ENCODE measurements at regions not wholly inside any gene's neighbourhood (a gene's known extent, or its start where the extent isn't known, plus 50 kb on each side); places are given as distances from the start of the nearest gene placed in this dataset.

DNA sequence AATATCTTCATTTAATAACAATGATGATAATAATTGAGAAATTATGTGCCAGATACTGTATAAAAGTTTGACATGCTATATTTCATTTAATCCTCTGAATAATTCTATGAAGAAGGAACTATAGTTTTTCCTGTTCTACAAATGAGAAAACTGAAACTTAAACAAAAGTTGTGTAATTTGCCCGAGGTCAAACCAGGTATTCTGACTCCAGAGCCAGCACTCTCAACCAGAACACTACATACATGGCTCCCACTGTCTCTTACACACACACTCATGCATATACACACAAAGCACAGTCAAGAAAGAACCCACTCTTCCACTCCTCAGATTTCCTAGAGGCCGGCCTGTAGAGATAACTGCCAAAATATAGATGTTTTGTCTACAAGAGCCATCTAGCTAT lies 374.0 kb upstream of the EMCN start:
- no peak for TF ChIP-seq EZH2 (IDR thresholded peaks at IDR 0.05; ENCODE audit: borderline replicate concordance, low read depth, low read length, severe bottlenecking)
- TF ChIP-seq, protein P1, sequence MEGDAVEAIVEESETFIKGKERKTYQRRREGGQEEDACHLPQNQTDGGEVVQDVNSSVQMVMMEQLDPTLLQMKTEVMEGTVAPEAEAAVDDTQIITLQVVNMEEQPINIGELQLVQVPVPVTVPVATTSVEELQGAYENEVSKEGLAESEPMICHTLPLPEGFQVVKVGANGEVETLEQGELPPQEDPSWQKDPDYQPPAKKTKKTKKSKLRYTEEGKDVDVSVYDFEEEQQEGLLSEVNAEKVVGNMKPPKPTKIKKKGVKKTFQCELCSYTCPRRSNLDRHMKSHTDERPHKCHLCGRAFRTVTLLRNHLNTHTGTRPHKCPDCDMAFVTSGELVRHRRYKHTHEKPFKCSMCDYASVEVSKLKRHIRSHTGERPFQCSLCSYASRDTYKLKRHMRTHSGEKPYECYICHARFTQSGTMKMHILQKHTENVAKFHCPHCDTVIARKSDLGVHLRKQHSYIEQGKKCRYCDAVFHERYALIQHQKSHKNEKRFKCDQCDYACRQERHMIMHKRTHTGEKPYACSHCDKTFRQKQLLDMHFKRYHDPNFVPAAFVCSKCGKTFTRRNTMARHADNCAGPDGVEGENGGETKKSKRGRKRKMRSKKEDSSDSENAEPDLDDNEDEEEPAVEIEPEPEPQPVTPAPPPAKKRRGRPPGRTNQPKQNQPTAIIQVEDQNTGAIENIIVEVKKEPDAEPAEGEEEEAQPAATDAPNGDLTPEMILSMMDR (IDR thresholded peaks at IDR 0.05; ENCODE audit: borderline replicate concordance, extremely low read depth, low read length, poor library complexity, severe bottlenecking), result no peak
